OCI-LY3 (cell line): ENCODE measurements at regions not wholly inside any gene's neighbourhood (a gene's known extent, or its start where the extent isn't known, plus 50 kb on each side); places are given as distances from the start of the nearest gene placed in this dataset.

Experiments used
- EZH2phosphoT487 ChIP-seq: fragments of 200-600 bp; shearing (Covaris generic); IDR thresholded peaks from 2 replicates; pipeline ENCODE4 v1.6.1; 2018; ENCODE audit warnings: antibody characterized with exemption, mixed run types, low read depth
- TF ChIP-seq, protein P1 (sequence below): fragments of 200-600, 300-600 bp; sonication (generic); IDR thresholded peaks from 2 replicates; pipeline ENCODE4 v1.5.1; 2014; ENCODE audit warnings: antibody characterized with exemption, low read length, low read depth

DNA sequence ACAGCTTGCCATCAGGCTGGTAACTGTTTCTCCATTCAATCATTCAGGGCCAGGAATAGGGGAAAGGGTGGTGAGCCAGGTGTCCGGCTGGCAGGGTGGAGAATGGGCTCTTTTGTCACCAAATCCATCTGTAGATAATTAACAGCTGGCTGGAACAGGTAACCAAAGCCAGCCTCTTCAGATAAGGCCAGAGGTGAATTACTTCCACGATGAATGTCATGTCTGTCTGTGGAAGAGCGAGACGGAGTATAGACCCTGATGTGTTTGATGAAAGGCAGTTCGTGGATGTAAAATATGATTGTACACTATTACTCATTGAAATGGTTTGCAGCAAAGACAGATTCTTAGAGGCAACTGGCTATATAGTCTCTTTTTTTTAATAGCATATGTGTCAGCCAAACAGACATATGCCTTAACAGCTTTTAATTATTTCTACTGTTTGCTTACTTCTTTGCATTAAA lies 149.8 kb downstream of the KLF6 start:
- no peak for TF ChIP-seq EZH2phosphoT487
- TF ChIP-seq, protein P1, sequence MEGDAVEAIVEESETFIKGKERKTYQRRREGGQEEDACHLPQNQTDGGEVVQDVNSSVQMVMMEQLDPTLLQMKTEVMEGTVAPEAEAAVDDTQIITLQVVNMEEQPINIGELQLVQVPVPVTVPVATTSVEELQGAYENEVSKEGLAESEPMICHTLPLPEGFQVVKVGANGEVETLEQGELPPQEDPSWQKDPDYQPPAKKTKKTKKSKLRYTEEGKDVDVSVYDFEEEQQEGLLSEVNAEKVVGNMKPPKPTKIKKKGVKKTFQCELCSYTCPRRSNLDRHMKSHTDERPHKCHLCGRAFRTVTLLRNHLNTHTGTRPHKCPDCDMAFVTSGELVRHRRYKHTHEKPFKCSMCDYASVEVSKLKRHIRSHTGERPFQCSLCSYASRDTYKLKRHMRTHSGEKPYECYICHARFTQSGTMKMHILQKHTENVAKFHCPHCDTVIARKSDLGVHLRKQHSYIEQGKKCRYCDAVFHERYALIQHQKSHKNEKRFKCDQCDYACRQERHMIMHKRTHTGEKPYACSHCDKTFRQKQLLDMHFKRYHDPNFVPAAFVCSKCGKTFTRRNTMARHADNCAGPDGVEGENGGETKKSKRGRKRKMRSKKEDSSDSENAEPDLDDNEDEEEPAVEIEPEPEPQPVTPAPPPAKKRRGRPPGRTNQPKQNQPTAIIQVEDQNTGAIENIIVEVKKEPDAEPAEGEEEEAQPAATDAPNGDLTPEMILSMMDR = no peak
